Mesenchymal stem cell (in vitro differentiated cells and primary cell): ENCODE measurements at regions not wholly inside any gene's neighbourhood (a gene's known extent, or its start where the extent isn't known, plus 50 kb on each side); places are given as distances from the start of the nearest gene placed in this dataset.

ENCODE experiments used
- DNase-seq: peaks from one replicate; pipeline ENCODE4 v3.0.0-alpha.2; 2013
- H2AFZ ChIP-seq: one replicate; pipeline ENCODE4 v1.6.1; 2013; ENCODE audit warnings: low read depth, mild to moderate bottlenecking, control low read depth, inconsistent platforms, low read length, moderate library complexity
- H2AK5ac ChIP-seq: 2 replicates; pipeline ENCODE4 v1.6.1; 2013; ENCODE audit warnings: low read length, moderate library complexity, mild to moderate bottlenecking, inconsistent platforms; ENCODE audit not compliant: severe bottlenecking
- H2BK120ac ChIP-seq: one replicate; pipeline ENCODE4 v1.6.1; 2013; ENCODE audit warnings: low read depth, mild to moderate bottlenecking, inconsistent platforms, low read length, moderate library complexity
- H2BK12ac ChIP-seq, 2 experiments: one replicate each; pipeline ENCODE4 v1.6.1; 2013; ENCODE audit warnings: inconsistent platforms in 2 of 2, low read length in 2 of 2, mild to moderate bottlenecking in 2 of 2, moderate library complexity in 2 of 2, control low read depth in 1 of 2
- H2BK15ac ChIP-seq: one replicate; pipeline ENCODE4 v1.6.1; 2013; ENCODE audit warnings: mild to moderate bottlenecking, low read depth, inconsistent platforms; ENCODE audit not compliant: poor library complexity, severe bottlenecking
- H2BK5ac ChIP-seq: 2 replicates; pipeline ENCODE4 v1.6.1; 2013; ENCODE audit warnings: low read depth, mild to moderate bottlenecking, low read length, control low read depth, inconsistent platforms; ENCODE audit not compliant: poor library complexity, severe bottlenecking
- H3K14ac ChIP-seq, 2 experiments: one replicate each; pipeline ENCODE4 v1.6.1; 2013; ENCODE audit warnings: inconsistent platforms in 2 of 2, low read length in 2 of 2, control low read depth in 1 of 2, mild to moderate bottlenecking in 1 of 2, moderate library complexity in 1 of 2
- H3K18ac ChIP-seq, 2 experiments: one replicate each; pipeline ENCODE4 v1.6.1; 2013; ENCODE audit warnings: inconsistent platforms in 2 of 2, low read length in 2 of 2, control low read depth in 1 of 2, low read depth in 1 of 2, mild to moderate bottlenecking in 1 of 2
- H3K23ac ChIP-seq, 2 experiments: one replicate each; pipeline ENCODE4 v1.6.1; 2013; ENCODE audit warnings: inconsistent platforms in 2 of 2, low read length in 2 of 2, mild to moderate bottlenecking in 2 of 2, moderate library complexity in 2 of 2, control low read depth in 1 of 2
- H3K27ac ChIP-seq: 2 replicates; pipeline ENCODE4 v1.5.1; 2013; ENCODE audit warnings: mild to moderate bottlenecking, moderate library complexity, low read length, control low read depth, inconsistent platforms; ENCODE audit not compliant: poor library complexity, severe bottlenecking
- H3K27me3 ChIP-seq, 2 experiments: 2 replicates each; pipeline versions ENCODE4 v1.6.1 to v1.7.0; 2013; ENCODE audit warnings: low read length in 2 of 2, mild to moderate bottlenecking in 2 of 2, moderate library complexity in 2 of 2, control low read depth in 1 of 2, inconsistent platforms in 1 of 2; ENCODE audit not compliant: control insufficient read depth in 1 of 2, insufficient read depth in 1 of 2
- H3K36me3 ChIP-seq, 2 experiments: 2 replicates each; pipeline versions ENCODE4 v1.6.1 to v1.7.0; 2013; ENCODE audit warnings: low read length in 2 of 2, control low read depth in 1 of 2, inconsistent platforms in 1 of 2, low read depth in 1 of 2, mild to moderate bottlenecking in 1 of 2; ENCODE audit not compliant: insufficient read depth in 2 of 2, control insufficient read depth in 1 of 2
- H3K4ac ChIP-seq, 2 experiments: one replicate each; pipeline ENCODE4 v1.6.1; 2013; ENCODE audit warnings: inconsistent platforms in 2 of 2, low read length in 2 of 2, mild to moderate bottlenecking in 2 of 2, moderate library complexity in 2 of 2, control low read depth in 1 of 2, low read depth in 1 of 2
- H3K4me1 ChIP-seq: 2 replicates; pipeline ENCODE4 v1.6.1; 2013; ENCODE audit warnings: low read depth, low read length, control low read depth; ENCODE audit not compliant: control insufficient read depth, insufficient read depth
- H3K4me2 ChIP-seq: 2 replicates; pipeline ENCODE4 v1.6.1; 2013; ENCODE audit warnings: low read length, mild to moderate bottlenecking, inconsistent platforms; ENCODE audit not compliant: poor library complexity, severe bottlenecking
- H3K4me3 ChIP-seq, 2 experiments: 2 replicates each; pipeline versions ENCODE4 v1.5.1 to v1.7.0; 2013; ENCODE audit warnings: low read length in 2 of 2, mild to moderate bottlenecking in 2 of 2, control low read depth in 1 of 2, low read depth in 1 of 2; ENCODE audit not compliant: insufficient read depth in 1 of 2
- H3K79me1 ChIP-seq: replicated peaks from 2 replicates; pipeline ENCODE4 v1.6.1; 2013; ENCODE audit warnings: mild to moderate bottlenecking, control low read depth, low read length, inconsistent platforms; ENCODE audit not compliant: poor library complexity, severe bottlenecking
- H3K9ac ChIP-seq: 2 replicates; pipeline ENCODE4 v1.7.0; 2013; ENCODE audit warnings: mild to moderate bottlenecking, low read length, moderate library complexity
- H3K9me3 ChIP-seq: 2 replicates; pipeline ENCODE4 v1.7.0; 2013; ENCODE audit warnings: mild to moderate bottlenecking, low read length; ENCODE audit not compliant: control insufficient read depth
- H4K8ac ChIP-seq: one replicate; pipeline ENCODE4 v1.6.1; 2013; ENCODE audit warnings: inconsistent platforms, mild to moderate bottlenecking, low read length, moderate library complexity
- H4K91ac ChIP-seq: one replicate; pipeline ENCODE4 v1.6.1; 2013; ENCODE audit warnings: mild to moderate bottlenecking, low read length, inconsistent platforms
- WGBS: methylation state at CpG from one replicate; pipeline ENCODE4 v1.1.7; 2013; ENCODE audit warnings: mixed read lengths; 5-methylcytosine and 5-hydroxymethylcytosine counted together

GRCh38 chr13:106405731-106406130 lies 129.7 kb downstream of the EFNB2 start:
- Histone ChIP-seq H3K4me3 (no peak overlapping the region), H2AFZ (no peak overlapping the region), H3K79me1 (no peaks in the 10 kb centered on the region), H2AK5ac (no peak overlapping the region), H3K4me2 (no peak overlapping the region), H2BK120ac (no peak overlapping the region), H3K9me3 (no peaks in the 10 kb centered on the region), H3K23ac (no peak overlapping the region), H3K18ac (no peak overlapping the region), H3K4ac (no peak overlapping the region), H2BK5ac (no peak overlapping the region), H2BK12ac (no peak overlapping the region), H2BK15ac (no peak overlapping the region), H4K91ac (no peak overlapping the region), H3K4me1 (no peaks in the 10 kb centered on the region), H3K36me3 (no peaks in the 10 kb centered on the region), H4K8ac (no peak overlapping the region), H3K14ac (no peak overlapping the region), H3K9ac (no peak overlapping the region), H3K27me3 (peaks cover 0 to 5% of the 10 kb centered on the region in 2 experiments), H3K27ac (no peak overlapping the region)
- WGBS = 53% methylated on average over 6 of the region's 6 CpGs
- DNase-seq = no peak

- Histone ChIP-seq H2BK12ac (no peak overlapping the region), H3K23ac (no peak overlapping the region), H3K9me3 (no peaks in the 10 kb centered on the region), H2AK5ac (no peak overlapping the region), H2BK5ac (no peak overlapping the region), H2BK15ac (no peak overlapping the region), H3K4me1 (no peaks in the 10 kb centered on the region), H3K4me2 (no peak overlapping the region), H3K27me3 (peaks cover 0 to 5% of the 10 kb centered on the region in 2 experiments), H3K14ac (no peak overlapping the region), H3K4me3 (no peak overlapping the region), H2AFZ (no peak overlapping the region), H4K91ac (no peak overlapping the region), H3K9ac (no peak overlapping the region), H2BK120ac (no peak overlapping the region), H3K79me1 (no peaks in the 10 kb centered on the region), H3K18ac (no peak overlapping the region), H3K4ac (no peak overlapping the region), H4K8ac (no peak overlapping the region), H3K27ac (no peak overlapping the region), H3K36me3 (no peaks in the 10 kb centered on the region)
- no peak for DNase-seq
- 97% methylated on average over 4 of the region's 4 CpGs for WGBS
These were observed 132.2 kb downstream of the EFNB2 start for GRCh38 chr13:106403280-106403679.

GRCh38 chr13:106402866-106403265 lies 132.6 kb downstream of the EFNB2 start:
- 98% methylated on average over 4 of the region's 5 CpGs for WGBS
- Histone ChIP-seq H3K79me1 (no peaks in the 10 kb centered on the region), H3K4me3 (no peak overlapping the region), H3K18ac (no peak overlapping the region), H2BK15ac (no peak overlapping the region), H3K27ac (no peak overlapping the region), H3K27me3 (peaks cover 0 to 5% of the 10 kb centered on the region in 2 experiments), H2AFZ (no peak overlapping the region), H3K4me1 (no peaks in the 10 kb centered on the region), H3K9me3 (no peaks in the 10 kb centered on the region), H2BK12ac (no peak overlapping the region), H3K14ac (no peak overlapping the region), H3K36me3 (no peaks in the 10 kb centered on the region), H2BK5ac (no peak overlapping the region), H3K9ac (no peak overlapping the region), H4K8ac (no peak overlapping the region), H4K91ac (no peak overlapping the region), H2AK5ac (no peak overlapping the region), H3K23ac (no peak overlapping the region), H3K4me2 (no peak overlapping the region), H3K4ac (no peak overlapping the region), H2BK120ac (no peak overlapping the region)
- DNase-seq = no peak

GRCh38 chr13:106401081-106401480 lies 134.4 kb downstream of the EFNB2 start:
- no peak overlapping the region for H3K27ac ChIP-seq

More at GRCh38 chr13:106401081-106401480, 134.4 kb downstream of the EFNB2 start:
- Histone ChIP-seq H3K4ac (no peak overlapping the region), H2BK15ac (no peak overlapping the region), H4K91ac (no peak overlapping the region), H2BK12ac (no peak overlapping the region), H2BK5ac (no peak overlapping the region), H2AK5ac (no peak overlapping the region), H3K27me3 (peaks cover 0 to 1% of the 10 kb centered on the region in 2 experiments), H3K4me3 (no peak overlapping the region), H4K8ac (no peak overlapping the region), H3K18ac (no peak overlapping the region), H3K9me3 (no peaks in the 10 kb centered on the region), H3K36me3 (no peaks in the 10 kb centered on the region), H3K4me1 (no peaks in the 10 kb centered on the region), H3K9ac (no peak overlapping the region), H3K23ac (no peak overlapping the region), H2AFZ (no peak overlapping the region), H3K14ac (no peak overlapping the region), H2BK120ac (no peak overlapping the region), H3K79me1 (no peaks in the 10 kb centered on the region), H3K4me2 (no peak overlapping the region)
- DNase-seq = no peak
- whole genome bisulfite sequencing = 68% methylated on average over 2 of the region's 3 CpGs
